Caco-2 (cell line): ENCODE measurements at regions not wholly inside any gene's neighbourhood (a gene's known extent, or its start where the extent isn't known, plus 50 kb on each side); places are given as distances from the start of the nearest gene placed in this dataset.

ENCODE experiments used
- BruUV-seq: library from RNA; stranded (reverse); fragments of 400-500 nt; replicated peaks from 2 replicates; lab custom pipeline; 2021; lab: Mats Ljungman, UMichigan
- CTCF ChIA-PET: fragments of 300-600 bp; sonication (Branson Sonifier 250); formaldehyde crosslinking; loops from one replicate; lab custom pipeline; 2022; ENCODE audit warnings: antibody characterized with exemption; lab: Charles Lee
- POLR2A ChIA-PET: fragments of 300-600 bp; sonication (Branson Sonifier 250); formaldehyde crosslinking; loops from one replicate; lab custom pipeline; 2022; ENCODE audit warnings: antibody characterized with exemption; lab: Charles Lee
- DNase-seq, 2 experiments: peaks; one replicate each; pipeline versions ENCODE4 v3.0.0 to v3.0.0-alpha.2; 2020 to 2022
- H3K27me3 ChIP-seq: replicated peaks from 2 replicates; pipeline ENCODE4 v1.6.0; 2011; ENCODE audit warnings: low read length; ENCODE audit not compliant: control insufficient read depth, insufficient read depth
- H3K36me3 ChIP-seq: 2 replicates; pipeline ENCODE4 v1.5.1; 2011; ENCODE audit warnings: low read length; ENCODE audit not compliant: control insufficient read depth, insufficient read depth
- H3K4me1 ChIP-seq: fragments of 250-450 bp; sonication (Bioruptor Pico); 2 replicates; pipeline ENCODE4 v1.5.1; 2020; ENCODE audit warnings: mild to moderate bottlenecking
- H3K4me3 ChIP-seq: 2 replicates; pipeline ENCODE4 v1.5.1; 2011; ENCODE audit warnings: low read depth, mild to moderate bottlenecking, control low read depth, low read length
- H3K9me3 ChIP-seq: fragments of 250-450 bp; sonication (Bioruptor Pico); 2 replicates; pipeline ENCODE4 v1.5.1; 2020; ENCODE audit warnings: mild to moderate bottlenecking, moderate library complexity
- H3K27ac Mint-ChIP-seq: one replicate; pipeline ENCODE4 v1.8.0; 2022; ENCODE audit warnings: mixed read lengths; ENCODE audit not compliant: unreplicated experiment
- H3K27me3 Mint-ChIP-seq: one replicate; pipeline ENCODE4 v1.8.0; 2022; ENCODE audit warnings: mixed read lengths; ENCODE audit not compliant: insufficient read depth, unreplicated experiment
- H3K36me3 Mint-ChIP-seq: one replicate; pipeline ENCODE4 v1.8.0; 2022; ENCODE audit warnings: mild to moderate bottlenecking, mixed read lengths; ENCODE audit not compliant: insufficient read depth, unreplicated experiment
- H3K4me1 Mint-ChIP-seq: one replicate; pipeline ENCODE4 v1.8.0; 2022; ENCODE audit warnings: low read depth, mixed read lengths; ENCODE audit not compliant: unreplicated experiment
- H3K4me3 Mint-ChIP-seq: one replicate; pipeline ENCODE4 v1.8.0; 2022; ENCODE audit warnings: mild to moderate bottlenecking, moderate library complexity, mixed read lengths; ENCODE audit not compliant: unreplicated experiment
- H3K9me3 Mint-ChIP-seq: one replicate; pipeline ENCODE4 v1.8.0; 2022; ENCODE audit warnings: mixed read lengths; ENCODE audit not compliant: unreplicated experiment
- CTCF ChIP-seq, 2 experiments: fragments of 200-600 bp in 1 of 2; IDR thresholded peaks; 1 replicate in 1 of 2; 2 replicates in 1 of 2; pipeline versions ENCODE4 v1.5.1 to v1.8.0; 2011 to 2022; ENCODE audit warnings: antibody characterized with exemption in 1 of 2, control low read depth in 1 of 2, inconsistent platforms in 1 of 2, low read depth in 1 of 2, low read length in 1 of 2, mild to moderate bottlenecking in 1 of 2, moderate library complexity in 1 of 2; ENCODE audit not compliant: insufficient read depth in 1 of 2, severe bottlenecking in 1 of 2, unreplicated experiment in 1 of 2
- intact Hi-C: fragments of 100-400 bp; cut with micrococcal nuclease; formaldehyde crosslinking; loops from one replicate; pipeline ENCODE4 v1.10.0; 2022; ENCODE audit not compliant: unreplicated experiment

GRCh38 chr4:62263454-62263853 lies 1063.3 kb downstream of the ADGRL3 start:
- H3K27ac Mint-ChIP-seq: no peak overlapping the region
- H3K4me1 Mint-ChIP-seq: no peaks in the 10 kb centered on the region
- CTCF ChIA-PET: no interaction called here
- no peaks in the 10 kb centered on the region for H3K9me3 Mint-ChIP-seq
- TF ChIP-seq CTCF (IDR thresholded peaks at IDR 0.05; ENCODE audit: insufficient read depth in 1 of 2, low read depth in 1 of 2, low read length in 1 of 2, severe bottlenecking in 1 of 2, unreplicated experiment in 1 of 2): no peak
- no peaks in the 10 kb centered on the region for H3K36me3 ChIP-seq
- no peaks in the 10 kb centered on the region for H3K27me3 ChIP-seq
- no peak for DNase-seq
- H3K36me3 Mint-ChIP-seq: no peaks in the 10 kb centered on the region
- BruUV-seq: no TSS peak
- no peak overlapping the region for H3K4me3 ChIP-seq
- no peak overlapping the region for H3K4me3 Mint-ChIP-seq
- intact Hi-C loops: no loop called here
- H3K27me3 Mint-ChIP-seq: peaks cover 3% of the 10 kb centered on the region
- POLR2A ChIA-PET: no interaction called here
- H3K9me3 ChIP-seq: no peaks in the 10 kb centered on the region
- no peaks in the 10 kb centered on the region for H3K4me1 ChIP-seq

GRCh38 chr4:62262676-62263075 lies 1062.5 kb downstream of the ADGRL3 start:
- H3K4me3 Mint-ChIP-seq: no peak overlapping the region
- CTCF ChIA-PET: no interaction called here

GRCh38 chr4:62260254-62260653 lies 1060.1 kb downstream of the ADGRL3 start:
- Mint-ChIP-seq H3K27me3 (peaks cover 3% of the 10 kb centered on the region), H3K27ac (no peak overlapping the region), H3K4me3 (no peak overlapping the region), H3K4me1 (no peaks in the 10 kb centered on the region), H3K36me3 (no peaks in the 10 kb centered on the region), H3K9me3 (no peaks in the 10 kb centered on the region)
- H3K4me3 ChIP-seq: no peak overlapping the region
- POLR2A ChIA-PET: no interaction called here
- no peak for DNase-seq
- H3K27me3 ChIP-seq: no peaks in the 10 kb centered on the region
- no peaks in the 10 kb centered on the region for H3K9me3 ChIP-seq
- H3K4me1 ChIP-seq: no peaks in the 10 kb centered on the region
- TF ChIP-seq CTCF (IDR thresholded peaks at IDR 0.05; ENCODE audit: insufficient read depth in 1 of 2, low read depth in 1 of 2, low read length in 1 of 2, severe bottlenecking in 1 of 2, unreplicated experiment in 1 of 2): no peak
- intact Hi-C loops: no loop called here
- no peaks in the 10 kb centered on the region for H3K36me3 ChIP-seq
- CTCF ChIA-PET: no interaction called here
- no TSS peak for BruUV-seq

More at GRCh38 chr4:62262676-62263075, 1062.5 kb downstream of the ADGRL3 start:
- intact Hi-C loops: no loop called here
- peaks cover 3% of the 10 kb centered on the region for H3K27me3 Mint-ChIP-seq
- H3K36me3 Mint-ChIP-seq: no peaks in the 10 kb centered on the region
- Histone ChIP-seq H3K4me1 (no peaks in the 10 kb centered on the region), H3K4me3 (no peak overlapping the region), H3K9me3 (no peaks in the 10 kb centered on the region), H3K27me3 (no peaks in the 10 kb centered on the region), H3K36me3 (no peaks in the 10 kb centered on the region)
- DNase-seq: no peak
- BruUV-seq: no TSS peak
- POLR2A ChIA-PET: no interaction called here
- TF ChIP-seq CTCF (IDR thresholded peaks at IDR 0.05; ENCODE audit: insufficient read depth in 1 of 2, low read depth in 1 of 2, low read length in 1 of 2, severe bottlenecking in 1 of 2, unreplicated experiment in 1 of 2): no peak
- no peaks in the 10 kb centered on the region for H3K9me3 Mint-ChIP-seq
- H3K27ac Mint-ChIP-seq: no peak overlapping the region
- H3K4me1 Mint-ChIP-seq: no peaks in the 10 kb centered on the region
